ENCODE measurements at regions not wholly inside any gene's neighbourhood (a gene's known extent, or its start where the extent isn't known, plus 50 kb on each side); places are given as distances from the start of the nearest gene placed in this dataset.

GRCh38 chr17:33687831-33688230 lies 394.7 kb upstream of the ASIC2 start:
- intact Hi-C loops (cut with DNase I), result no loop called here
- no peaks in the 10 kb centered on the region for H3K27me3 ChIP-seq
- no peak overlapping the region for H3K4me3 ChIP-seq (replicated peaks in 1 of 3)
- TF ChIP-seq CTCF (IDR thresholded peaks at IDR 0.05), result no peak
- TF ChIP-seq POLR2A (IDR thresholded peaks at IDR 0.05), result no peak
- H3K27ac ChIP-seq, result no peak overlapping the region
- WGBS, 2 donors, result 66% methylated on average over 3 of the region's 3 CpGs
- no peak for DNase-seq
- H3K9me3 ChIP-seq, result no peaks in the 10 kb centered on the region
- no peaks in the 10 kb centered on the region for H3K36me3 ChIP-seq
- no peaks in the 10 kb centered on the region for H3K4me1 ChIP-seq

GRCh38 chr17:33688771-33689170 lies 395.7 kb upstream of the ASIC2 start:
- Histone ChIP-seq H3K27ac (no peak overlapping the region), H3K9me3 (no peaks in the 10 kb centered on the region), H3K36me3 (no peaks in the 10 kb centered on the region), H3K4me3 (replicated peaks in 1 of 3) (no peak overlapping the region), H3K4me1 (no peaks in the 10 kb centered on the region), H3K27me3 (no peaks in the 10 kb centered on the region)
- no peak for DNase-seq
- 77 to 88% methylated on average over 4 of the region's 4 CpGs for WGBS, 2 donors
- intact Hi-C loops (cut with DNase I), result no loop called here
- TF ChIP-seq POLR2A (IDR thresholded peaks at IDR 0.05), result no peak
- no peak for TF ChIP-seq CTCF (IDR thresholded peaks at IDR 0.05)

- DNase-seq, result no peak
Observed at GRCh38 chr17:33689725-33690124, 396.6 kb upstream of the ASIC2 start.

GRCh38 chr17:33695431-33695830 lies 402.3 kb upstream of the ASIC2 start:
- Histone ChIP-seq H3K4me1 (no peaks in the 10 kb centered on the region), H3K27me3 (no peaks in the 10 kb centered on the region), H3K36me3 (no peaks in the 10 kb centered on the region), H3K27ac (no peak overlapping the region), H3K4me3 (replicated peaks in 1 of 3) (no peak overlapping the region), H3K9me3 (no peaks in the 10 kb centered on the region)
- TF ChIP-seq CTCF (IDR thresholded peaks at IDR 0.05), result no peak
- TF ChIP-seq POLR2A (IDR thresholded peaks at IDR 0.05), result no peak
- intact Hi-C loops (cut with DNase I), result no loop called here
- DNase-seq, result no peak

More at GRCh38 chr17:33689725-33690124, 396.6 kb upstream of the ASIC2 start:
- 72 to 89% methylated on average over 2 of the region's 2 CpGs for WGBS, 2 donors
- Histone ChIP-seq H3K4me1 (no peaks in the 10 kb centered on the region), H3K27me3 (no peaks in the 10 kb centered on the region), H3K27ac (no peak overlapping the region), H3K9me3 (no peaks in the 10 kb centered on the region), H3K4me3 (replicated peaks in 1 of 3) (no peak overlapping the region), H3K36me3 (no peaks in the 10 kb centered on the region)
- no peak for TF ChIP-seq CTCF (IDR thresholded peaks at IDR 0.05)
- TF ChIP-seq POLR2A (IDR thresholded peaks at IDR 0.05), result no peak
- intact Hi-C loops (cut with DNase I), result no loop called here

- no peaks in the 10 kb centered on the region for H3K9me3 ChIP-seq
- no peak overlapping the region for H3K4me3 ChIP-seq (replicated peaks in 1 of 3)
- no peak for TF ChIP-seq POLR2A (IDR thresholded peaks at IDR 0.05)
- no peak for DNase-seq
- no peaks in the 10 kb centered on the region for H3K36me3 ChIP-seq
- H3K4me1 ChIP-seq, result no peaks in the 10 kb centered on the region
- 17 to 30% methylated on average over 6 of the region's 6 CpGs for WGBS, 2 donors
- H3K27me3 ChIP-seq, result no peaks in the 10 kb centered on the region
- H3K27ac ChIP-seq, result no peak overlapping the region
- intact Hi-C loops (cut with DNase I), result no loop called here
Observed at GRCh38 chr17:33696102-33696501, 403.0 kb upstream of the ASIC2 start.

GRCh38 chr17:33697557-33697956 lies 404.5 kb upstream of the ASIC2 start:
- no peaks in the 10 kb centered on the region for H3K9me3 ChIP-seq
- no peak overlapping the region for H3K4me3 ChIP-seq (replicated peaks in 1 of 3)
- no peaks in the 10 kb centered on the region for H3K4me1 ChIP-seq
- 69 to 86% methylated on average over 1 of the region's 1 CpG for WGBS, 2 donors
- DNase-seq, result no peak
- H3K36me3 ChIP-seq, result no peaks in the 10 kb centered on the region
- H3K27ac ChIP-seq, result no peak overlapping the region
- intact Hi-C loops (cut with DNase I), result no loop called here
- TF ChIP-seq CTCF (IDR thresholded peaks at IDR 0.05) (no peak), POLR2A (IDR thresholded peaks at IDR 0.05) (no peak)
- H3K27me3 ChIP-seq, result no peaks in the 10 kb centered on the region
